Lower leg skin (tissue), 3 donors: ENCODE measurements at regions not wholly inside any gene's neighbourhood (a gene's known extent, or its start where the extent isn't known, plus 50 kb on each side); places are given as distances from the start of the nearest gene placed in this dataset.
"Not testable (repeated sequence)": the region's sequence is repeated elsewhere in the genome, so short reads cannot be mapped to it uniquely, and the experiment has no call there.

Source experiments
- DNase-seq, 2 donors: peaks; one replicate each; pipeline ENCODE4 v3.0.0-alpha.2; 2019; ENCODE audit warnings: low spot score in 2 of 2
- H3K4me3 ChIP-seq: fragments of 200-600 bp; sonication (generic); 2 replicates; pipeline ENCODE4 v1.5.1; 2017; ENCODE audit warnings: mild to moderate bottlenecking, low read depth; ENCODE audit not compliant: poor library complexity, severe bottlenecking
- WGBS, 2 donors: methylation state at CpG; one replicate each; pipeline ENCODE4 v1.1.5; 2018; 5-methylcytosine and 5-hydroxymethylcytosine counted together
- intact Hi-C: fragments of 100-400 bp; cut with DNase I; formaldehyde crosslinking; loops from one replicate; pipeline ENCODE4 v1.15.0; 2023; ENCODE audit warnings: low total_unique reads

DNA sequence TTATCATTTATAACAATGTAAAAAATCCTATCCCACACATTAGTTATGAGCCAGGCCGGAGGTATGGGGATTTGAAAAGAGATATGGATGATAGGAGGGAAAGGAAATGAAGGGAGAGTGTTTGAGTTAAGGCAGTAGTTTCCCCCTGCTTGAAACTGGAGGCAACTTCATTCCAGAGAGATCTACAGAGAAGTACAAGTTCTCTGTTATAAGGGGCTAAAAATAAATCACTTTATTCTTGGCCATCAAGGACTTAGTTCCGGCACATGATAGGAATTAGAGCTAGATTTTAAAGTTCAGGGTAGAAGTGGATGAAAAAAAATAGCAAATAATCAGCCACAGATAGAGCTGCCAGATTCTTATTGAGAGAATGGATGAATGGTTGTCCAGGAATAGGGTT is 289.7 kb downstream of the ZNF37A start:
- intact Hi-C loops, DNase-seq, H3K4me3 ChIP-seq: not testable (repeated sequence)
- WGBS, 2 donors = 78 to 91% methylated on average over 2 of the region's 2 CpGs

DNA sequence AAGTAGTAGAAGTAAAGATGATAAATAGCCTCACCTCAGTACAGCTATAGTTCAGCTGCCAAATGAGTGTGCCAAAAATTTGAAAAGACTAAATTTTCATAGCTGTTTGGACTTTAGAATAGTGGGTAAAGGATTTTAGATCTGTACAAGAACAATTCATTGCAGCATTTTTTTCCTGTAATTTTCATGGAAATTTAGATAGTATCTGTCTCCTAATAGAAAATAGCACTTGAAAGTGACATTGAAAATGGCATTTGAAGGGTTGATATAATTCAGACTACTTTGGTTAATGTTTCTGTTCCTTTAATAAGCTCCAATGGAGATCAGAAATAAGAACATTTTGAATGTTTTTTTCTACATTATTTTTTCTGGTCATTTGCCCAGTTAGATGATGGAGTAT is 292.7 kb downstream of the ZNF37A start:
- DNase-seq, intact Hi-C loops, H3K4me3 ChIP-seq: not testable (repeated sequence)

GRCh38 chr10:38390725-38391124 is 296.6 kb downstream of the ZNF37A start:
- H3K4me3 ChIP-seq, DNase-seq, intact Hi-C loops: not testable (repeated sequence)
- WGBS, 2 donors = 72 to 78% methylated on average over 3 of the region's 3 CpGs

DNA sequence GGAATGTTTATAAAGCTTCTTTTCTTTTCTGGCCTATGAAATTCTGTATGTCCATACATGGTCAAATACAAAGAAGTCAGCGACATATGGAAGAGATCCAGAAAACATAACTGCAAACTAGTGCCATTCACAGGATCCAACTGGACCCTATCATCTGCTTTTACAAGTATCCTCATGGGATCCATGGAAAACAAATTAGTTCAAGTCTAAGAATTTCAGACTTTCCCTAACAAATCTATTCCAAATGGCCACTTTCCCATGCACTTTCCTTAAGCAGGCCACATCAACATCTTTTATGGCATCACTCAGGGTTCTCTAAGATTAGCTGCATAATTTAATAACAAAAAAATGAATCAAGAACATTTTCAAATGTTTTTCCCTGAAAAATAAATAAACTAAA is 301.3 kb downstream of the ZNF37A start:
- WGBS, 2 donors = 63 to 75% methylated on average over 1 of the region's 1 CpG
- H3K4me3 ChIP-seq, intact Hi-C loops, DNase-seq: not testable (repeated sequence)

GRCh38 chr10:38396178-38396954 is 302.2 kb downstream of the ZNF37A start:
- 73 to 83% methylated on average over 1 to 2 of the region's 2 CpGs for WGBS, 2 donors
- H3K4me3 ChIP-seq, DNase-seq, intact Hi-C loops: not testable (repeated sequence)

DNA sequence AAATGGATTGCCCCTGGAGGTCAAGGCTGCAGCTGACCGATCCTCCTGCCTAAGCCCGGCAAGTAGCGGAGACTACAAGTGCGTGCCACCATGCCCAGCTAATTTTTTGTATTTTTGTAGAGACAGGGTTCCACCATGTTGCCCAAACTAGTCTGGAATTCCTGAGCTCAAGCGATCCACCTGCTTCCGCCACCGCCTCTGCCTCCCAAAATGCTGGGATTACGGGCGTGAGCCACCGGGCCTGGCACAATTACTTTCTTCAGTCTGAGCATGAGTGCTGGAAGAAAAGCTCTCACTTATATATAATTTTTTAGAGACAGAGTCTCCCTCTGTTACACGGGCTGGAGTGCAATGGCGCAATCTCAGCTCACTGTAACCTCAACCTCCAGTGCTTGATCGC is 307.4 kb downstream of the ZNF37A start:
- WGBS, 2 donors = 84 to 86% methylated on average over 13 of the region's 13 CpGs
- DNase-seq, intact Hi-C loops, H3K4me3 ChIP-seq: not testable (repeated sequence)

DNA sequence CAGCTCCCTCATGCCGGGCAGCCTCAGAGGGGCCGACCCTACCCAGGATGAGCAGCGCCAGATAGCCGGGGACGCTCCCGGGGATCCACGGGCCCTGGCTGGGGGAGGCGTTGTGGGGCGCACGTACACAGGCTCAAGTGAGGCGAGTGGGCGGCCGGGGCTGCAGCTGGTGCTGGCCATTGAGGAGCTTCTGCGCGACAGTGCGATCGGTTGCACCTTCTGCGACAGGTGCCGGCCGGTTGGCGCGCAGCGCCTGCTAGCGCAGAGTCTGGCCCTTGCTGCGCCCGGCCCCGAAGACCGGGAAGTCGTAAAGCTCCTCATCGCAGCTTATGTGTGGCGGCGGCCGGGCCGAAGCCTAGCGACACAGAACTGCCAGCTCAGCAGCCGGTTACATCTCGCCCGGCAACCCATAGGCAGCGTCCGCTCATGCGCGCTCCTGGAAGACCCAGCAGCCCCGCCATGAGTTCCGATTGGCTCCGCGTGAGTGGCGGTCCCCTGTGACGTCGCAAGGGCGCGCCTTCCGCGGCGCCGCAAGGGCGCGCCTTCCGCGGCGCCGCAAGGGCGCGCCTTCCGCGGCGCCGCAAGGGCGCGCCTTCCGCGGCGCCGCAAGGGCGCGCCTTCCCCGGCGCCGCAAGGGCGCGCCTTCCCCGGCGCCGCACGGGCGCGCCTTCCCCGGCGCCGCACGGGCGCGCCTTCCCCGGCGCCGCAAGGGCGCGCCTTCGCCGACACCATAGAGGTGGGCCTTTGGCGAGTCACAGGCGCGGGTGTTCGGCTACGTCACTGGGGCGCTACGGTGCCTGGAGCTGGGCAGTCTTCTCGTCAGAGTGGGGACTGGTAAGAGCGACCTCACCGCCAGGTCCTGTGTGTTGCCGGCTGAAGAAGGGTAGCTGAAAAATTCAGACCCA is 308.6 kb downstream of the ZNF37A start:
- WGBS, 2 donors = 4% methylated on average over 11 to 24 of the region's 110 CpGs
- H3K4me3 ChIP-seq = peak overlapping the region; percentile 69
- peak; percentile 91 to 97 for DNase-seq
- intact Hi-C loops = not testable (repeated sequence)

GRCh38 chr10:38403347-38404117 is 309.4 kb downstream of the ZNF37A start:
- DNase-seq, intact Hi-C loops: not testable (repeated sequence)
- H3K4me3 ChIP-seq = peak overlapping the region; percentile 15
- 69 to 75% methylated on average over 23 of the region's 23 CpGs for WGBS, 2 donors

DNA sequence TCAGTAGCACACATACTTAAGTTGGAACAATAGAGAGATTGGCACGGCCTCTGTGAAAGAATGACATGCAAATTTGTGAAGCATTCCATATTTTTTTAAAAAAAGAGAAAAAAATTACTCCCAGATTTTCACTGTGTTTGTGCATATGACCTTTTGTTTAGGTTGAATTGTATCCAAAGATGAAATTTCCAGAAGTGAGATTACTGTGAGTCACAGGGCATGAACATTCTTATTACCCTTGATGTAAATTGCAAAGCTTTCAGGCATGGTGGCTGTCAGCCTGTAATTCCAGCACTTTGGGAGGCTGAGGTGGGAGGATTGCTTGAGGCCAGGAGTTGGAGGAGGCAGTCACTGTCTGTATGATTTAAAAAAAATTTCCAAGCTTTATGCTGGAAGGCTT is 329.5 kb downstream of the ZNF37A start:
- DNase-seq, intact Hi-C loops, H3K4me3 ChIP-seq: not testable (repeated sequence)
- 79 to 100% methylated on average over 1 of the region's 1 CpG for whole genome bisulfite sequencing, 2 donors

GRCh38 chr10:38430242-38430641 is 336.1 kb downstream of the ZNF37A start:
- intact Hi-C loops, H3K4me3 ChIP-seq, DNase-seq: not testable (repeated sequence)
- WGBS, 2 donors = 95 to 100% methylated on average over 2 of the region's 2 CpGs

DNA sequence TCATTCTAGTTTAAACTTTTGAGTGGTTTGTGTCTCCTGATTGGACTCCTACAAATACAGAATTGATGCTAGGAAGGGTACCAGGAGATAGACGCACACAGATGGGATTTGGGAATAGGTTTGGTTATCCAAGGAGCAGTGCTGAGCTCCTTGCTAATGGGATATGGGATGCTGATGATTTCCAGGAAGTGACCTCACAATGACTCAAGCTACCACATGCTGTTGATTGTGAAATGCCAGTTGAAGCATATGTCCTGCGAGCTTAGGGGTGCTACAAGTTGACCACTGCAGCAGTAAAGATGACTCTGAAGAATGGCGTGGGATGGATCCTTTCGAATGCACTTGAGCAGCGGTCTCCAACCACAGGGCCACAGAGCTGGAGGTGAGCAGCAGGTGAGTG is 343.2 kb downstream of the ZNF37A start:
- WGBS, 2 donors = 94 to 100% methylated on average over 2 to 4 of the region's 5 CpGs
- H3K4me3 ChIP-seq, intact Hi-C loops, DNase-seq: not testable (repeated sequence)

- DNase-seq, intact Hi-C loops, H3K4me3 ChIP-seq: not testable (repeated sequence)
- WGBS, 2 donors = 96 to 98% methylated on average over 22 of the region's 22 CpGs
Measured at GRCh38 chr10:38448614-38449355, 354.6 kb downstream of the ZNF37A start.

DNA sequence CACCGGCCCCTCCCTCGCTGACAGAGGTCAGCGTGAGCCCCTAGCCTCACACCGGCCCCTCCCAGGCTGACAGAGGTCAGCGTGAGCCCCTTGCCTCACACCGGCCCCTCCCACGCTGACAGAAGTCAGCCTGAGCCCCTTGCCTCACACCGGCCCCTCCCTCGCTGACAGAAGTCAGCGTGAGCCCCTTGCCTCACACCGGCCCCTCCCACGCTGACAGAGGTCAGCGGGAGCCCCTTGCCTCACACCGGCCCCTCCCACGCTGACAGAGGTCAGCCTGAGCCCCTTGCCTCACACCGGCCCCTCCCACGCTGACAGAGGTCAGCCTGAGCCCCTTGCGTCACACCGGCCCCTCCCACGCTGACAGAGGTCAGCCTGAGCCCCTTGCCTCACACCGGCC is 355.5 kb downstream of the ZNF37A start:
- intact Hi-C loops, DNase-seq, H3K4me3 ChIP-seq: not testable (repeated sequence)
- WGBS, 2 donors = 97 to 98% methylated on average over 15 to 21 of the region's 21 CpGs
